NCI-H524 (cell line): ENCODE measurements at regions not wholly inside any gene's neighbourhood (a gene's known extent, or its start where the extent isn't known, plus 50 kb on each side); places are given as distances from the start of the nearest gene placed in this dataset.

Experiments used
- DNase-seq, 2 experiments: peaks; one replicate each; lab custom pipeline; 2025; lab: John Stamatoyannopoulos, UW

DNA sequence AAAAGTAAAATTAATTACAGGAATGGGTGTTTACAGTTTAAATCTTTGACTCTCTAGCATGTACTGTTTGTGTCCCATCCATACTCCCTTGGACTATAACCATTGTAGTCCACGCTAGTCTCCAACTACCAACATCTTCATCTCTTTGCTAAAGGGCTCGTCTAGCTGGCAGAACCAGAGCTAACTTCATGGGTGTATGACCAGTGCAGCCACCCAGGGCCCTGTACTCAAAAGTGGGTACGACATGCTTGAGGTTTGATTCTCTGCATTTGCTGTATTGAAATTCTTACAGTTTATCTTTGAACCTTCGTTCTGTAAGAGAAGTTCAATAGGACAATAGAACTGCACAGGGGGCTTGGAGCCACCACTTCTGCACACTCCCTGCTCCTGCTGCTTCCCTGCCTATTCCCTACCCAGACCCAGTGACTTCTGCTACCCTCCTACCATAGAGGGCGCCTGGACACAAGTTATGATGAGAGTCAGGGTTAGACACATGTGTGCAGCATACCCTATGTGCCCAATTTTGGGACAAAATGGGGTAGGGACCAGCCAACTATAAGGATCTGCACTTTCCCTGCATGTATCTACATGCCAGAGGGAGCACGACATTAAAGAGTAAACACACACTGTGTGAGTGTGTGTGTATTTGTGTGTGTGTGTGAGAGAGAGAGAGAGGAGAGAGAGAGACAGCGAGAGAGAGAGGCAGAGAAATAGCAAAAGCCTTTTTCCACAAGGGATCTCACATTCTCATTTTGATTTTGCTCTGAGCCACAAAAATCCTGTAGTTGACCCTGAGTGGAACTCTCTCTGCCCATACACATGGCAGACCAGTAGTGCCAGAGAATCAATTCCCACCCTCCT is 59.0 kb upstream of the NECTIN3 start:
- DNase-seq, result peak in 1 of 2 experiments; percentile 19
